ENCODE measurements at regions not wholly inside any gene's neighbourhood (a gene's known extent, or its start where the extent isn't known, plus 50 kb on each side); places are given as distances from the start of the nearest gene placed in this dataset.

DNA sequence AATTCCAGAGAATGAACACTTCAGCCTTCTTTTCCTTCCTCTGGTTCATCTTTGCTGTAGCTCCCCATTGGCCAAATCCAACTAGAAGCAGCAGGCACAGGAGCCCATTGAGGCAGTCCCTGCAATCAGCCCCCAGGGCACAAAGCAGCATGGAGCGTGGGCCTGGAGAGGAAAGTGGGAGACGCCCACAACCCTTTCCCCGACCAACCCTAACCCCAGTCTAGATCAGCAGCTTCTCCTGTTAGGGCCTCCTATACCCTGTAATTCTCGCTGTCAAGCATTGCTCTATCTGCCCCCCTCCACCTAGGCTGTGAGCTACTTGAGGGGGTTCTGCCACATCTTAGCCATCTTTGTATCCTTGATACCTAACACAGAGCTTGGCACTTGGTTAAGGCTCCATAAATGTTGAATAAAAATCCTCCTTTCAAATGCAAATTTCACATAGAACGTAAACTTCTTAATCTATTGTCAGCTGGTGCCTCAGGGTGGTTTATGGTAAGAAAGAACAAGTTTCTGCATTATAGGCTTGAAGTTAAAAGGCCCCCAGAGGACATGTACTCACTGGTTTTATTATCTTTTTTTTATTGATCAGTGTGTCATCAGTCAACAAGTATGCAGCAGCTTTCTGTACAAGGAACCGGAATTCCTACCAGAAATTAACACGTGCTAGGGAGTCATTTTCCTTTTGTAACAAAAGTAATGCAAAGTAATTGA, 97.9 kb upstream of the PFN2 start:
- Histone ChIP-seq H3K9me3 (no peaks in the 10 kb centered on the region), H3K36me3 (no peaks in the 10 kb centered on the region), H3K4me1 (peaks cover 4% of the 10 kb centered on the region; the same call in 1 of the 2 replicates), H3K27me3 (no peaks in the 10 kb centered on the region), H3K4me3 (ENCODE audit: low read depth, low read length) (no peak overlapping the region)
- TF ChIP-seq, protein P1, sequence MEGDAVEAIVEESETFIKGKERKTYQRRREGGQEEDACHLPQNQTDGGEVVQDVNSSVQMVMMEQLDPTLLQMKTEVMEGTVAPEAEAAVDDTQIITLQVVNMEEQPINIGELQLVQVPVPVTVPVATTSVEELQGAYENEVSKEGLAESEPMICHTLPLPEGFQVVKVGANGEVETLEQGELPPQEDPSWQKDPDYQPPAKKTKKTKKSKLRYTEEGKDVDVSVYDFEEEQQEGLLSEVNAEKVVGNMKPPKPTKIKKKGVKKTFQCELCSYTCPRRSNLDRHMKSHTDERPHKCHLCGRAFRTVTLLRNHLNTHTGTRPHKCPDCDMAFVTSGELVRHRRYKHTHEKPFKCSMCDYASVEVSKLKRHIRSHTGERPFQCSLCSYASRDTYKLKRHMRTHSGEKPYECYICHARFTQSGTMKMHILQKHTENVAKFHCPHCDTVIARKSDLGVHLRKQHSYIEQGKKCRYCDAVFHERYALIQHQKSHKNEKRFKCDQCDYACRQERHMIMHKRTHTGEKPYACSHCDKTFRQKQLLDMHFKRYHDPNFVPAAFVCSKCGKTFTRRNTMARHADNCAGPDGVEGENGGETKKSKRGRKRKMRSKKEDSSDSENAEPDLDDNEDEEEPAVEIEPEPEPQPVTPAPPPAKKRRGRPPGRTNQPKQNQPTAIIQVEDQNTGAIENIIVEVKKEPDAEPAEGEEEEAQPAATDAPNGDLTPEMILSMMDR (IDR thresholded peaks at IDR 0.05; ENCODE audit: low read depth, low read length) = no peak
- no peak for DNase-seq

DNA sequence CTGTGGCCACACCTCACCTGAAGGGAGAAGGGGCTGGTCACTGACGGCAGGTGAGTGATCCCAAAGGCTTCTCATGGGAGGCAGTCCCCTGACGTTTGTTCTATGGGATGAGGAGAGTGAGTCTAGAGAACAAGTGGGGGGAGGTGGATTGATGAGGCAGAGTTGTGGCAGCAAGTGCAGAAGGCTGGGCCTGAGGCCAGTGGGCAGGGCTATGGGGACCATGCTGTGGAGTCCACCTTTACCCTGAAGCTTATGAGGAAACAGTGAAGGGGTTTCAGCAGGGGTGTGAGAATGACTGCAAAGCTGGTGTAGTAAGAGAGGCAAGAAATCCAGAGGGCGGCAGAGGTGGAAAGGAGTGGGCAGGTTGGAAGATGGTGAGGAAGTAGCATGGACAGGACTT, 96.9 kb upstream of the PFN2 start:
- Histone ChIP-seq H3K9me3 (no peaks in the 10 kb centered on the region), H3K4me1 (peaks cover 3% of the 10 kb centered on the region; the same call in 1 of the 2 replicates), H3K36me3 (no peaks in the 10 kb centered on the region), H3K4me3 (ENCODE audit: low read depth, low read length) (no peak overlapping the region), H3K27me3 (no peaks in the 10 kb centered on the region)
- TF ChIP-seq, protein P1 (IDR thresholded peaks at IDR 0.05; ENCODE audit: low read depth, low read length) = no peak
- no peak for DNase-seq

GRCh38 chr3:150064971-150065370, 94.3 kb upstream of the PFN2 start:
- Histone ChIP-seq H3K4me3 (ENCODE audit: low read depth, low read length) (no peak overlapping the region), H3K36me3 (no peaks in the 10 kb centered on the region), H3K27me3 (no peaks in the 10 kb centered on the region), H3K9me3 (no peaks in the 10 kb centered on the region), H3K4me1 (no peaks in the 10 kb centered on the region)
- TF ChIP-seq, protein P1 (IDR thresholded peaks at IDR 0.05; ENCODE audit: low read depth, low read length) = no peak
- DNase-seq = no peak

DNA sequence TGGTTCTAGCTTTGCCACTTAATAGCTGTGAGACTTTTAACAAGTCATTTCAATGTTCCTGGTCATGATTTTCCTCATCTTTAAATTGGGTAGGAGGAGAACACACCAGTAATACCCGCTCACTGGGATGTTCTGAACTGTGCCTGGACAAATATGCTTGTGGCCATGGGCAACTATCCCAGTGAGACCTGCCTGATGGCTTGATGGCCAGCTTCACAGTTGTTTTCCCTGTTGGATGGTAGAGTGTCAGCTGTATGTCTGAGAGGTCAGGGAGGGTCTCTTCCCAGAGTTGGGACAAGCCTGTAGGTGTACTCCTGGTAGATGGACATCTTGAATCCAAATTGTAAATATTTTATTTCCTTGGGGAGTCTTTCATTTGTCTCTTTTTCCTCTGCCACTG, 92.5 kb upstream of the PFN2 start:
- TF ChIP-seq, protein P1 (IDR thresholded peaks at IDR 0.05; ENCODE audit: low read depth, low read length) = no peak
- Histone ChIP-seq H3K4me3 (ENCODE audit: low read depth, low read length) (no peak overlapping the region), H3K36me3 (no peaks in the 10 kb centered on the region), H3K27me3 (no peaks in the 10 kb centered on the region), H3K4me1 (no peaks in the 10 kb centered on the region), H3K9me3 (no peaks in the 10 kb centered on the region)
- DNase-seq = no peak

DNA sequence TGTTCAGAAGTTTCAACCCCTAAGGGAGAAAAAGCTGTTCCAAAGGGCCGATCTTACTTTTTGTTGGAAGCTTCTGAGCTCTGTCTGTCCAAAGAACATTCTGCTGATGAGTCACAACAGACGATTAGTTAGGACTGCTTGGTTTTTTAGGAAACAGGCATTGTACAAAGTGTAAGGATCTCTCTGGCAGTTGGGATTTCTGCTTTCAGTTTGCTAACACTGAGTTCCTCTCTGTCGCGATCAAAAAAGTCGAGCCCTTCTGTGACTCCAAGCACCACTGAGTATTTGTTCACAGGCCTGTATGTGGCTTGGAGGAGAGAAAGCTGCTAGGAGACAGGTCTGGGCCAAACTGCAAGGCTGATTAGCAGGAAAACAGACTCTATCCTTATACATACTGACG, 91.8 kb upstream of the PFN2 start:
- Histone ChIP-seq H3K4me3 (ENCODE audit: low read depth, low read length) (no peak overlapping the region), H3K4me1 (no peaks in the 10 kb centered on the region), H3K27me3 (no peaks in the 10 kb centered on the region), H3K36me3 (no peaks in the 10 kb centered on the region), H3K9me3 (no peaks in the 10 kb centered on the region)
- DNase-seq = no peak
- TF ChIP-seq, protein P1 (IDR thresholded peaks at IDR 0.05; ENCODE audit: low read depth, low read length) = no peak

- H3K9me3 ChIP-seq = no peaks in the 10 kb centered on the region
- H3K4me3 ChIP-seq (ENCODE audit: low read depth, low read length) = no peak overlapping the region
- DNase-seq = no peak
- H3K4me1 ChIP-seq = no peaks in the 10 kb centered on the region
- TF ChIP-seq, protein P1 (IDR thresholded peaks at IDR 0.05; ENCODE audit: low read depth, low read length) = no peak
- H3K27me3 ChIP-seq = no peaks in the 10 kb centered on the region
- no peaks in the 10 kb centered on the region for H3K36me3 ChIP-seq
Measured at GRCh38 chr3:150061288-150062024, 90.8 kb upstream of the PFN2 start.

All from BE2C (cell line).